AG04450 (cell line): ENCODE measurements at regions not wholly inside any gene's neighbourhood (a gene's known extent, or its start where the extent isn't known, plus 50 kb on each side); places are given as distances from the start of the nearest gene placed in this dataset.
"Not testable (repeated sequence)": the region's sequence is repeated elsewhere in the genome, so short reads cannot be mapped to it uniquely, and the experiment has no call there.

Experiments
- CTCF ChIA-PET: fragments of 300-600, 350-600 bp; formaldehyde crosslinking; extraction: SDS; loops from one replicate; lab custom pipeline; 2022; ENCODE audit warnings: antibody characterized with exemption, inconsistent platforms; lab: Charles Lee
- POLR2A ChIA-PET: fragments of 350-600 bp; formaldehyde crosslinking; extraction: SDS; loops from one replicate; lab custom pipeline; 2021; ENCODE audit warnings: antibody characterized with exemption, inconsistent platforms; lab: Yijun Ruan, JAX
- DNase-seq: peaks from one replicate; pipeline ENCODE4 v3.0.0-alpha.2; 2011; ENCODE audit warnings: low read depth, low spot score
- H3K27ac ChIP-seq: one replicate; pipeline ENCODE4 v1.5.1; 2012; ENCODE audit warnings: low read depth, low read length, control low read depth
- H3K27me3 ChIP-seq: one replicate; pipeline ENCODE4 v1.6.0; 2012; ENCODE audit warnings: low read length; ENCODE audit not compliant: control insufficient read depth, insufficient read depth
- H3K4me3 ChIP-seq: 2 replicates; pipeline ENCODE4 v1.5.1; 2011; ENCODE audit warnings: mild to moderate bottlenecking, low read depth, low read length, control low read depth
- H3K9me3 ChIP-seq: 2 replicates; pipeline ENCODE4 v1.5.1; 2012; ENCODE audit warnings: low read length; ENCODE audit not compliant: control insufficient read depth, insufficient read depth
- TF ChIP-seq, protein P1 (sequence below): IDR thresholded peaks from 2 replicates; pipeline ENCODE4 v1.5.1; 2011; ENCODE audit warnings: low read depth, low read length, control low read depth, inconsistent platforms

- CTCF ChIA-PET: interaction anchor here (0.6 to 0.7 kb wide), 2 partner anchors 8 to 53 kb away, joined by 3 to 4 read pairs; no protein-coding TSS in a partner anchor
- H3K9me3 ChIP-seq, H3K27me3 ChIP-seq, POLR2A ChIA-PET, H3K4me3 ChIP-seq, DNase-seq, H3K27ac ChIP-seq: not testable (repeated sequence)
Observed at GRCh38 chr9:40999952-41000700, 128.4 kb downstream of the FOXD4L6 start.

DNA sequence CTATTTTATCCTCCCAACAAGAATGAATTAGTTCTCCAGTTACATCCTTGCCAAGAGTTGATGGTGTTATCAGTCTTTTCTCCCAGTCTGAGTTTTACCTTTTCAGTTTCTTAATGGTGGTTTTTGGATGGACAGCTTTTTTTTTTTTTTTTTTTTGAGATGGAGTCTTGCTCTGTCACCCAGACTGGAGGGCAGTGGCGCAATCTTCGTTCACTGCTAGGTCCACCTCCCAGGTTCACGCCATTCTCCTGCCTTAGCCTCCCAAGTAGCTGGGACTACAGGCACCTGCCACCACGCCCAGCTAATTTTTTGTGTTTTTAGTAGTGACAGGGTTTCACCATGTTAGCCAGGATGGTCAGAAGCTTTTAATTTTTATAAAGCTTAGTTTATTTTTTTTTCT, 133.0 kb downstream of the FOXD4L6 start:
- DNase-seq, POLR2A ChIA-PET, H3K9me3 ChIP-seq: not testable (repeated sequence)

DNA sequence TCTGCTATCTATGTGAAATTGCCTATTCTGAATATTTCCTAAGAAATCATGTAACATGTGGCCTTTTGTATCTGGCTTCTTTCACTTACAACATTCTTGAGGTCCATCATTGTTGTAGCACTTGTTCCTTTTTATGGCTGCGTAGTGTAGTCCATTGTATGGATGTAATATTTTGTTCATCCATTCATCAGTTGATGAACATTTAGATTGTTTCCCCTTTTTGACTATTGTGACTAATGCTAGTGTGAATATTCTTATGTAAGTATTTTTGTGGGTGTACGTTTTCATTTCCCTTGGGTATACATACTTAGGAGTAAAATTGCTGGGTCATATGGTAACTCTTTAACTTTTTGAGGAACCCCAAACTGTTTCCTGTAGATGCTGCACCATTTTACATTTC, 134.6 kb downstream of the FOXD4L6 start:
- H3K9me3 ChIP-seq, CTCF ChIA-PET, POLR2A ChIA-PET, DNase-seq, H3K27ac ChIP-seq, H3K4me3 ChIP-seq, H3K27me3 ChIP-seq: not testable (repeated sequence)

More for the DNA sequence above, 133.0 kb downstream of the FOXD4L6 start:
- CTCF ChIA-PET, H3K4me3 ChIP-seq, H3K27ac ChIP-seq, H3K27me3 ChIP-seq: not testable (repeated sequence)

- H3K27me3 ChIP-seq, DNase-seq, POLR2A ChIA-PET, H3K9me3 ChIP-seq, H3K27ac ChIP-seq: not testable (repeated sequence)
- peak overlapping the region; percentile 48 for H3K4me3 ChIP-seq
- CTCF ChIA-PET: interaction anchor here (2.4 kb wide), 1 partner anchor 94 kb away, joined by 13 read pairs; no protein-coding TSS in a partner anchor
Observed at GRCh38 chr9:40993375-40993774, 135.1 kb downstream of the FOXD4L6 start.

- ChIA-PET CTCF (interaction anchor here (0.6 to 2.4 kb wide), 5 partner anchors 8 to 95 kb away, joined by 3 to 13 read pairs (median 4); no protein-coding TSS in a partner anchor), POLR2A (interaction anchor here (1.7 kb wide), 1 partner anchor 72 kb away, joined by 5 read pairs; no protein-coding TSS in a partner anchor)
- Histone ChIP-seq H3K27ac (peak overlapping the region; percentile 93), H3K4me3 (peak overlapping the region; percentile 96)
- not testable (repeated sequence) for DNase-seq, H3K9me3 ChIP-seq, H3K27me3 ChIP-seq
Observed at GRCh38 chr9:40992472-40992821, 136.0 kb downstream of the FOXD4L6 start.

- Histone ChIP-seq H3K4me3 (peak overlapping the region; percentile 96), H3K27ac (peak overlapping the region; percentile 93)
- ChIA-PET CTCF (interaction anchor here (0.6 to 2.4 kb wide), 6 partner anchors 9 to 96 kb away, joined by 3 to 13 read pairs (median 4); no protein-coding TSS in a partner anchor), POLR2A (interaction anchor here (0.7 to 1.7 kb wide), 2 partner anchors 73 to 83 kb away, joined by 3 to 5 read pairs; no protein-coding TSS in a partner anchor)
- H3K27me3 ChIP-seq, H3K9me3 ChIP-seq: not testable (repeated sequence)
- peak; percentile 97 for DNase-seq
- TF ChIP-seq, protein P1, sequence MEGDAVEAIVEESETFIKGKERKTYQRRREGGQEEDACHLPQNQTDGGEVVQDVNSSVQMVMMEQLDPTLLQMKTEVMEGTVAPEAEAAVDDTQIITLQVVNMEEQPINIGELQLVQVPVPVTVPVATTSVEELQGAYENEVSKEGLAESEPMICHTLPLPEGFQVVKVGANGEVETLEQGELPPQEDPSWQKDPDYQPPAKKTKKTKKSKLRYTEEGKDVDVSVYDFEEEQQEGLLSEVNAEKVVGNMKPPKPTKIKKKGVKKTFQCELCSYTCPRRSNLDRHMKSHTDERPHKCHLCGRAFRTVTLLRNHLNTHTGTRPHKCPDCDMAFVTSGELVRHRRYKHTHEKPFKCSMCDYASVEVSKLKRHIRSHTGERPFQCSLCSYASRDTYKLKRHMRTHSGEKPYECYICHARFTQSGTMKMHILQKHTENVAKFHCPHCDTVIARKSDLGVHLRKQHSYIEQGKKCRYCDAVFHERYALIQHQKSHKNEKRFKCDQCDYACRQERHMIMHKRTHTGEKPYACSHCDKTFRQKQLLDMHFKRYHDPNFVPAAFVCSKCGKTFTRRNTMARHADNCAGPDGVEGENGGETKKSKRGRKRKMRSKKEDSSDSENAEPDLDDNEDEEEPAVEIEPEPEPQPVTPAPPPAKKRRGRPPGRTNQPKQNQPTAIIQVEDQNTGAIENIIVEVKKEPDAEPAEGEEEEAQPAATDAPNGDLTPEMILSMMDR: peak; percentile 94
Observed at GRCh38 chr9:40991741-40992471, 136.6 kb downstream of the FOXD4L6 start.

DNA sequence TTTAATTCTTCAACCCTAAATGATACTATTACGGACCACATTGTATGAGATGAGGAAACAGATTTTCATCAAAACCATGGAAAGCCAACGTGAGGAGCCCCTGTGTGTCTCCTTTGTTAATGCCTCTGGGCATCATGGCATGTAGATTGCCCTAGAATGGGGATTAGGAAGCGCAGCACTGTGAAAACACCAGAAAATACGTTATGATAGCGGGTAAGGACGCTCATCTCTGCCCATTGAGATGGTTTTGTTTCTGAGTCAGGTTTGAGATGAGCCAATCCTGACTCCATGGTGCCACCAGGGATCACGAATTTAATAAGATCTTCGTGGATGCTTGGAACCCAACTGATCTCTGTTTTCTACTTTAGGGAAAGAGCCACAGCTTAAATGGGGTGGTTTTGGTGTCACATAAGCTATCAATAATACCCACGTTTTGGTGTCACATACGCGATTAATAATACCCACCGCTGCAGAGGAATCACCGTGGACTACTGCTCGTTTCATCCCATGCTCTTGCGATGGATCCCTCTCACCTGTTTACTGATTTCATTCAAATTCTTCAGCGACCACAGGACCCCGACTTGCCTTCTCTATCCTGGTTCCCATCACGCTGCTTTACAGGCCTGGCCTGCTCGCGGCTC, 137.3 kb downstream of the FOXD4L6 start:
- H3K9me3 ChIP-seq, H3K27me3 ChIP-seq: not testable (repeated sequence)
- POLR2A ChIA-PET: interaction anchor here (1.7 kb wide), 1 partner anchor 73 kb away, joined by 5 read pairs; no protein-coding TSS in a partner anchor
- peak; percentile 0 for DNase-seq
- Histone ChIP-seq H3K4me3 (peak overlapping the region; percentile 96), H3K27ac (peak overlapping the region; percentile 93)
- CTCF ChIA-PET: interaction anchor here (1.0 to 2.4 kb wide), 3 partner anchors 9 to 97 kb away, joined by 3 to 13 read pairs (median 4); no protein-coding TSS in a partner anchor

GRCh38 chr9:40986332-40986731, 142.1 kb downstream of the FOXD4L6 start:
- POLR2A ChIA-PET: not testable (repeated sequence)

GRCh38 chr9:40975351-40975750, 153.1 kb downstream of the FOXD4L6 start:
- H3K4me3 ChIP-seq, H3K9me3 ChIP-seq, H3K27me3 ChIP-seq, DNase-seq, CTCF ChIA-PET, H3K27ac ChIP-seq, POLR2A ChIA-PET: not testable (repeated sequence)

More at GRCh38 chr9:40986332-40986731, 142.1 kb downstream of the FOXD4L6 start:
- DNase-seq, H3K27me3 ChIP-seq, H3K9me3 ChIP-seq, CTCF ChIA-PET, H3K4me3 ChIP-seq, H3K27ac ChIP-seq: not testable (repeated sequence)

- H3K27me3 ChIP-seq, POLR2A ChIA-PET, H3K4me3 ChIP-seq, H3K9me3 ChIP-seq, H3K27ac ChIP-seq, DNase-seq, CTCF ChIA-PET: not testable (repeated sequence)
Observed at GRCh38 chr9:40974912-40975311, 153.6 kb downstream of the FOXD4L6 start.
